SU-DHL-6 (cell line): ENCODE measurements at regions not wholly inside any gene's neighbourhood (a gene's known extent, or its start where the extent isn't known, plus 50 kb on each side); places are given as distances from the start of the nearest gene placed in this dataset.

Experiments used
- CTCF ChIP-seq: fragments of 200-600 bp; sonication (generic); IDR thresholded peaks from one replicate; pipeline ENCODE4 v1.5.1; 2017; ENCODE audit warnings: antibody characterized with exemption, mild to moderate bottlenecking, low read length, moderate library complexity; ENCODE audit not compliant: insufficient read depth, poor library complexity, severe bottlenecking
- EZH2phosphoT487 ChIP-seq: fragments of 200-600 bp; sonication (generic), shearing (Covaris generic); conservative IDR thresholded peaks from 2 replicates; pipeline ENCODE4 v1.6.1; 2018; ENCODE audit warnings: mild to moderate bottlenecking, antibody characterized with exemption, low read length, moderate library complexity, mixed read lengths

GRCh38 chr11:80441821-80442220 lies 1001.0 kb upstream of the TENM4 start:
- no peak for TF ChIP-seq CTCF
- no peak for TF ChIP-seq EZH2phosphoT487
